Renal cortical epithelial cell (primary cell): ENCODE measurements at regions not wholly inside any gene's neighbourhood (a gene's known extent, or its start where the extent isn't known, plus 50 kb on each side); places are given as distances from the start of the nearest gene placed in this dataset.
"Not testable (repeated sequence)": the region's sequence is repeated elsewhere in the genome, so short reads cannot be mapped to it uniquely, and the experiment has no call there.

ENCODE experiments used
- DNase-seq: peaks from one replicate; pipeline ENCODE4 v3.0.0-alpha.2; 2011; ENCODE audit warnings: low read depth

- DNase-seq: no peak
These were observed 312.3 kb upstream of the LRRTM4 start for GRCh38 chr2:77834360-77835002.

GRCh38 chr2:77838441-77838840 is 316.3 kb upstream of the LRRTM4 start:
- DNase-seq: peak; percentile 51

- DNase-seq: peak; percentile 88
These were observed 316.9 kb upstream of the LRRTM4 start for GRCh38 chr2:77839102-77839501.

- DNase-seq: no peak
These were observed 339.9 kb upstream of the LRRTM4 start for GRCh38 chr2:77862120-77862519.

GRCh38 chr2:77864426-77864825 is 342.2 kb upstream of the LRRTM4 start:
- DNase-seq: no peak

- no peak for DNase-seq
These were observed 344.5 kb upstream of the LRRTM4 start for GRCh38 chr2:77866661-77867060.

GRCh38 chr2:77867146-77867545 is 345.0 kb upstream of the LRRTM4 start:
- no peak for DNase-seq

GRCh38 chr2:77873506-77873905 is 351.3 kb upstream of the LRRTM4 start:
- no peak for DNase-seq

GRCh38 chr2:77900211-77900610 is 378.0 kb upstream of the LRRTM4 start:
- DNase-seq: not testable (repeated sequence)

GRCh38 chr2:77910136-77910535 is 388.0 kb upstream of the LRRTM4 start:
- no peak for DNase-seq

GRCh38 chr2:77920838-77921366 is 398.7 kb upstream of the LRRTM4 start:
- DNase-seq: no peak

GRCh38 chr2:77922567-77922966 is 400.4 kb upstream of the LRRTM4 start:
- no peak for DNase-seq

GRCh38 chr2:77937366-77937765 is 415.2 kb upstream of the LRRTM4 start:
- no peak for DNase-seq

GRCh38 chr2:77938462-77938861 is 416.3 kb upstream of the LRRTM4 start:
- DNase-seq: no peak

GRCh38 chr2:77939370-77939769 is 417.2 kb upstream of the LRRTM4 start:
- no peak for DNase-seq

- no peak for DNase-seq
These were observed 417.6 kb upstream of the LRRTM4 start for GRCh38 chr2:77939801-77940200.

GRCh38 chr2:77954931-77955330 is 432.8 kb upstream of the LRRTM4 start:
- DNase-seq: no peak

- no peak for DNase-seq
These were observed 440.8 kb upstream of the LRRTM4 start for GRCh38 chr2:77962943-77963342.

GRCh38 chr2:77977471-77978063 is 455.4 kb upstream of the LRRTM4 start:
- peak; percentile 39 for DNase-seq

GRCh38 chr2:77995161-77995560 is 473.0 kb upstream of the LRRTM4 start:
- DNase-seq: no peak

- peak; percentile 12 for DNase-seq
These were observed 477.2 kb upstream of the LRRTM4 start for GRCh38 chr2:77999376-77999775.

- DNase-seq: no peak
These were observed 487.1 kb upstream of the LRRTM4 start for GRCh38 chr2:78009289-78009688.

- DNase-seq: no peak
These were observed 489.1 kb upstream of the LRRTM4 start for GRCh38 chr2:78011251-78011650.

- no peak for DNase-seq
These were observed 498.3 kb upstream of the LRRTM4 start for GRCh38 chr2:78020491-78020890.
